ENCODE measurements at regions not wholly inside any gene's neighbourhood (a gene's known extent, or its start where the extent isn't known, plus 50 kb on each side); places are given as distances from the start of the nearest gene placed in this dataset.

DNA sequence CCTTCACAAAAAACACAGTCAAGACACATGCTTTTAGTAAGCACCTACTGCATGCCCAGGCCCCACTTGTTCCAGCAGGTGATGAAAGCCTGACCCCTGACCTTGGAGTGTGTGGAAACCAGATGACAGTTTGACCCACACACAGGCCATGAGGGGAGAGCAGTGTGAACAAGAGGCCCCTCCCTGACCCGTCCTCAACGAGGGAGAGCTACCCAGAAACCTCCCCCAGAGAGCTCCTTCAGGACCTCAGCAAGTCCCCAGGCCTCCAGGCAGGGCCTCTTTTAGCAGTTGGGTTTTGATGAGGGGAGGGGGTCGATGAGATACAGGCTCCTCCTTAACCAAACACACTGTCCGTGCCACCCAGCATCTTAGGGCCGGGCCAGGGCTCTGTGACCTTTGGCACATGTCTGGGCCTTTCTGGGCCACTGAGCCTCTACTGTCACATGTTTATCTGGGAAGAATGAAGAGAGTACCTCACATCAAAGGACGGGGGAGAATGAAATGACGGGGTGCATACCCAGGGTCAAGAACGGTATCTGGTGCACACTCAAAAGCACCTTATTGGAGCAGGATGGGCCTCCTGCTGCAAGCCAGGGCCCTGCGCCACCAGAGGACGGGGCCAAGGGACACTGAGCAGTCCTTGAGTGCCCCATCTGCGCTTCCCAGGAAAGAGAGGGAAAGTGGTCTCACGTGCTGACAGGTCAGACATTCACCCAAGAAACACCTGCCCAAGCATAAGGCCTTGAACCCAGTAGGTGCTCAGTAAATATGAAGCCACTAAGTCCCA is 202.6 kb upstream of the ZMIZ1 start:
- no peaks in the 10 kb centered on the region for H3K36me3 ChIP-seq (ENCODE audit: insufficient read depth, low read length)
- H3K4me3 ChIP-seq, result no peak overlapping the region
- H3K9ac ChIP-seq (ENCODE audit: insufficient read length), result no peak overlapping the region
- no peak for DNase-seq (ENCODE audit: low read depth, low spot score)
- TF ChIP-seq FOXP2 (optimal IDR thresholded peaks at IDR 0.05; ENCODE audit: control extremely low read depth, extremely low read length, insufficient read depth) (no peak), EZH2 (IDR thresholded peaks at IDR 0.05) (no peak), POLR2AphosphoS5 (IDR thresholded peaks at IDR 0.05; ENCODE audit: borderline replicate concordance, low read depth, low read length) (no peak)
- H3K27ac ChIP-seq, result no peak overlapping the region
- H3K9me3 ChIP-seq (ENCODE audit: low read depth, low read length), result no peaks in the 10 kb centered on the region

DNA sequence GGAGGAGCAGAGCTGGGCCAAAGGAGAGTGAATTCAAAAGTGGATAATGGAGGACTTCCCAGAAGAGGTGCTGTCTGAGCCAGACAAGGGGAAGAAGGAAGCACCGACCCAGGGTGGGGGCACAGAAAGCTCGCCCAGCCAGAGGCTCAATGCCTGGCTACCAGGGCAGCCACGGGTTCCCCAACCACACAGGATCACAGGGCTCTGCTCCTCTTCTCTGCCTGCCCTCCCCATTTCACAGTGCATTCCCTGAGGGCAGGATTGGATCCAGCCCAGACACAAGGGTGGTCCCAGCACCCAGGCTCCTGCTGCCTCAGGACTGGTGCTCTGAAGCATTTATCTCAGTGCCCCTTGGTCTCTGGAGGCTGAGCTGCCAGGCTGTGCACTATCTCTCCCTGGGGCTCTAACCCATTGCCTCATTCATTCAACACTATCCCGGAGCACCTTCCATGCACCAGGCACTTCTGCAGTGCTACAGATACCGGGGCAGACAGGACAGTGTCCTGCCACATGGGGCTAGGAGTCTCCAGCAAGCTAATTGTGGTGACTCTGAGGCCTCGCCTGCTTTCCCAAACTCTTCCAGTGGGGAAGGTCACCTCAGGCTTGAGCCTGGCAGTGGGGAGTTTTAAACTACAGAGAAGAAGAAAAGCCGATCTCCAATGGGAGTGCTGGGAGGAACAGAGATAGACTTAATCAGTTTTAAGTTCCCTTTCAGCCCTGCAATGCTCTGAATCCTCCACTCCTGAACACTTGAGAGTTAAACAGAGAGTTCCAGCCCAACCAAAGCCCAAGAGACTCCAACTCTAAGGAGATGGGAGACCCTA is 201.8 kb upstream of the ZMIZ1 start:
- no peak overlapping the region for H3K4me3 ChIP-seq
- no peak overlapping the region for H3K27ac ChIP-seq
- no peak overlapping the region for H3K9ac ChIP-seq (ENCODE audit: insufficient read length)
- H3K36me3 ChIP-seq (ENCODE audit: insufficient read depth, low read length), result no peaks in the 10 kb centered on the region
- DNase-seq (ENCODE audit: low read depth, low spot score), result no peak
- H3K9me3 ChIP-seq (ENCODE audit: low read depth, low read length), result no peaks in the 10 kb centered on the region
- no peak for TF ChIP-seq FOXP2 (optimal IDR thresholded peaks at IDR 0.05; ENCODE audit: control extremely low read depth, extremely low read length, insufficient read depth)
- no peak for TF ChIP-seq POLR2AphosphoS5 (IDR thresholded peaks at IDR 0.05; ENCODE audit: borderline replicate concordance, low read depth, low read length)
- TF ChIP-seq EZH2 (IDR thresholded peaks at IDR 0.05), result no peak

DNA sequence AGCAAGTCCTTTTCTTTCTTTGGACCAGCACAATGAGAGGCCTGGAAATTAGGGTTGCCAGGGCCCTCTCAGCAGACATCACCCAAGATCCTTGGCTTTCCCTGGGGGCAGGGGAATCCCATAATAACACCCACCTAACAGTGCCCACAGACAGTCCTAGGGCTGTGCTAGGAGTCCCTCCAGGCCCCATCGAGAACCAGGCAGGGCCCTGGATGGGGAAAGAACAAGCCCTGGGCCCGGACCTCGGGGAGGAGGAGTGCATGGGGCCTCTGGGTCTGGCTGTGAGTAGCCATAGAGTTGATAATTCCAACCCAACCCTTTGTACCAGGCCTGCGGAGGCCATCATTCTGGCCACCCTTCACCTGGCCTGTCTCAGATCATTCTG is 201.2 kb upstream of the ZMIZ1 start:
- H3K4me3 ChIP-seq, result no peak overlapping the region
- DNase-seq (ENCODE audit: low read depth, low spot score), result no peak
- no peaks in the 10 kb centered on the region for H3K9me3 ChIP-seq (ENCODE audit: low read depth, low read length)
- no peak overlapping the region for H3K9ac ChIP-seq (ENCODE audit: insufficient read length)
- no peak overlapping the region for H3K27ac ChIP-seq
- TF ChIP-seq FOXP2 (optimal IDR thresholded peaks at IDR 0.05; ENCODE audit: control extremely low read depth, extremely low read length, insufficient read depth) (no peak), POLR2AphosphoS5 (IDR thresholded peaks at IDR 0.05; ENCODE audit: borderline replicate concordance, low read depth, low read length) (no peak), EZH2 (IDR thresholded peaks at IDR 0.05) (no peak)
- H3K36me3 ChIP-seq (ENCODE audit: insufficient read depth, low read length), result no peaks in the 10 kb centered on the region

DNA sequence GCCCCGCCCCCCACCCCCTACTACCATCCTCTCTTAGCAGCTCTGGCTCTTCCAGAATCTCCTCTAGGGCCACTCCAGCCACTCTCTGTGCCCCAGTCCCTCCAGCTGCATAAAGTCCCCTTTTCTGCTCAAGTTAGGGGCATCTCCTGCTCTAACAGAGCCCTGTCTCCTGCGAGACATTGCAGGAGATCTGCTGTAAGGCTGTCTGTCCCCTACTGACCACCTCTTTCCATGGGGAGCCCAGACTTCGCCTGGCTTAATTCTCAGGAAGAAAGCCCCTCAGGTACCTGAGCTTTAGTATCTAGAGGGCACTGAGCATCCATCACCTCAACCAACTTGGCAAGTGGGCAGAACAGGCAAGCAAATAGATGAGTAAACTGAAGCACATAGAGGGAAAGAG is 200.7 kb upstream of the ZMIZ1 start:
- TF ChIP-seq FOXP2 (optimal IDR thresholded peaks at IDR 0.05; ENCODE audit: control extremely low read depth, extremely low read length, insufficient read depth) (no peak), EZH2 (IDR thresholded peaks at IDR 0.05) (no peak), POLR2AphosphoS5 (IDR thresholded peaks at IDR 0.05; ENCODE audit: borderline replicate concordance, low read depth, low read length) (no peak)
- H3K9me3 ChIP-seq (ENCODE audit: low read depth, low read length), result no peaks in the 10 kb centered on the region
- no peak overlapping the region for H3K27ac ChIP-seq
- no peak overlapping the region for H3K9ac ChIP-seq (ENCODE audit: insufficient read length)
- DNase-seq (ENCODE audit: low read depth, low spot score), result no peak
- no peaks in the 10 kb centered on the region for H3K36me3 ChIP-seq (ENCODE audit: insufficient read depth, low read length)
- H3K4me3 ChIP-seq, result no peak overlapping the region

DNA sequence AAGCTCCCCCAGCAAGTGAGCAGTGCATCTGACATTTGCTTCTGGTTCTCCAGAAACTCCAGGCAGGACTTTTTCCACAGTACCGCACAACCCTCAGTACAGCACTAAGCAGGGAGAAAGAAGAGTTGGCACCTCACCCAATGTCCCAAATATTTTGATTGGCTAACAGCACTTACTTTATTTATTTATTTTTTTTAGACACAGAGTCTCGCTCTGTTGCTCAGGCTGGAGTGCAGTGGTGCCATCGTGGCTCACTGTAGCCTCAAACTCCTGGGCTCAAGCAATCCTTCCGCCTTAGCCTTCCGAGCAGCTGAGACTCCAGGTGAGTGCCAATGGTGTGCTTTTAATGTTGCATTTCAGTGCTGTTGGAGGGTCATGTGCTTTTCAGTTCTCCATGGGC is 200.3 kb upstream of the ZMIZ1 start:
- no peak for TF ChIP-seq EZH2 (IDR thresholded peaks at IDR 0.05)
- no peak for TF ChIP-seq POLR2AphosphoS5 (IDR thresholded peaks at IDR 0.05; ENCODE audit: borderline replicate concordance, low read depth, low read length)
- no peak for TF ChIP-seq FOXP2 (optimal IDR thresholded peaks at IDR 0.05; ENCODE audit: control extremely low read depth, extremely low read length, insufficient read depth)
- no peak overlapping the region for H3K27ac ChIP-seq
- no peak for DNase-seq (ENCODE audit: low read depth, low spot score)
- no peak overlapping the region for H3K4me3 ChIP-seq
- no peaks in the 10 kb centered on the region for H3K36me3 ChIP-seq (ENCODE audit: insufficient read depth, low read length)
- no peak overlapping the region for H3K9ac ChIP-seq (ENCODE audit: insufficient read length)
- H3K9me3 ChIP-seq (ENCODE audit: low read depth, low read length), result no peaks in the 10 kb centered on the region

DNA sequence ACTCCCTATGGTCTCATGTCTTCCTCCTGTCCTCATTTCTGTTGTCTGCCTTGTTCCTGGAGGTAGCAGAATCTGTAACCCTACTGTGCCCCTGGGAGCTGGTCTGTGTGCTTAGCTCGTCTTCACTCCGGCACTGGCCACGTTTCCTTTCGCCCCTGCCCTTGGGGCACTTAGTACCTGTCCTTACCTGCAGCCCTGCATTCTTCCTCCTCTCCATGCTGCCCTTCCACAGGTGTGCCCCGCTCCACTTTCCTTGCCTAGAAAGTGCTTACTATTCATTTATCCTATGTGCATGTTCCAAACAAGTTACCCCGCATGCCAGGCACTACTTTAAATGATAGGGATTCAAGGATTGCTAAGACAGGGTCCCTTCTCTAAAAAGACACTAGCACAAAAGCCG is 199.9 kb upstream of the ZMIZ1 start:
- no peak for TF ChIP-seq POLR2AphosphoS5 (IDR thresholded peaks at IDR 0.05; ENCODE audit: borderline replicate concordance, low read depth, low read length)
- TF ChIP-seq FOXP2 (optimal IDR thresholded peaks at IDR 0.05; ENCODE audit: control extremely low read depth, extremely low read length, insufficient read depth), result no peak
- TF ChIP-seq EZH2 (IDR thresholded peaks at IDR 0.05), result no peak
- Histone ChIP-seq H3K36me3 (ENCODE audit: insufficient read depth, low read length) (no peaks in the 10 kb centered on the region), H3K9ac (ENCODE audit: insufficient read length) (no peak overlapping the region), H3K4me3 (no peak overlapping the region), H3K9me3 (ENCODE audit: low read depth, low read length) (no peaks in the 10 kb centered on the region), H3K27ac (no peak overlapping the region)
- DNase-seq (ENCODE audit: low read depth, low spot score), result no peak

DNA sequence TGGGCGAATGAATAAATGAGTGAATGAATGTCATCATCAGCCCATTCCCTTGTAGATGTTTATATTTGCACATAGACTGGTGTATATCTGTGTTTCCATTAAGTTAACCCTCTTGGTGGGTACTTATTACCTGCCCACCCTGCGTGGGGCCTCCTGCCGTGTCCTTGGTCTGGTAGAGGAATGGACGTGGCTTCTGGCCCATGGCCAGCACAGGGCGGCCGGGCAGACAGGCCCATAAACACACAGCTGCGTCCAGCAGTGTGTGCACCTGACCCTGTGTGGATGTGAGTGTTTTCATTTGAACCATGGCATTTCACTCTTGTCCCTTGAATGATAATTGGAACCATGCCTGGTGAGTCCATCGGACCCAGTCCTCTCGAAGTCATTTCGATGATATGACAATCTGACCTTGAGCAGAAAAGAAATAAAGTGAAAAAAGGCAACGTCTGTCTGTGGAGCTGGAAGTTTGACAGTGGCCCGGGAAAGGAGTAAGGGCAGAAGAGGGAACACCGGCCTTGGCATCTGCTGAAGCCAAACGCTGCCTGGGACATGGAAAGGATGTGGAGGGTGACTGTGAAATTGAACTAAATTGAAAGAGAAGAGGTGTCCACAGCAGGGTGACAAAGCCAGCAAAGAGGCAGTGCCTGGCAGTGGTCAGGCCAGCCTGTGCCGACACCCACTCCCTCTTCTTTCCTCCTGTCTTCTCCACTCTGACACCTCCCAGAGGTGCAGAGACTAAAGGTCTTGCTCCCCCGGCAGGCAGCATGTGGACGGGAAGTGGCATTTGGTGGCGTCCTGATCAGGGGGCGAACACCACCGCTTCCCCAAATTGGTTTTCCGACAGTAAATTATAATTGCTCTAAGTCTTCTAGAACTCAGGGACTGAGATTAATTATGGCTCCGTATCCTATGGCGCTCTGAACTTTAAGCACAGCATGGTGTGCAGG is 199.0 kb upstream of the ZMIZ1 start:
- H3K9me3 ChIP-seq (ENCODE audit: low read depth, low read length), result no peaks in the 10 kb centered on the region
- H3K27ac ChIP-seq, result no peak overlapping the region
- no peak for DNase-seq (ENCODE audit: low read depth, low spot score)
- H3K4me3 ChIP-seq, result no peak overlapping the region
- no peak for TF ChIP-seq FOXP2 (optimal IDR thresholded peaks at IDR 0.05; ENCODE audit: control extremely low read depth, extremely low read length, insufficient read depth)
- TF ChIP-seq POLR2AphosphoS5 (IDR thresholded peaks at IDR 0.05; ENCODE audit: borderline replicate concordance, low read depth, low read length), result no peak
- TF ChIP-seq EZH2 (IDR thresholded peaks at IDR 0.05), result no peak
- H3K9ac ChIP-seq (ENCODE audit: insufficient read length), result no peak overlapping the region
- no peaks in the 10 kb centered on the region for H3K36me3 ChIP-seq (ENCODE audit: insufficient read depth, low read length)

DNA sequence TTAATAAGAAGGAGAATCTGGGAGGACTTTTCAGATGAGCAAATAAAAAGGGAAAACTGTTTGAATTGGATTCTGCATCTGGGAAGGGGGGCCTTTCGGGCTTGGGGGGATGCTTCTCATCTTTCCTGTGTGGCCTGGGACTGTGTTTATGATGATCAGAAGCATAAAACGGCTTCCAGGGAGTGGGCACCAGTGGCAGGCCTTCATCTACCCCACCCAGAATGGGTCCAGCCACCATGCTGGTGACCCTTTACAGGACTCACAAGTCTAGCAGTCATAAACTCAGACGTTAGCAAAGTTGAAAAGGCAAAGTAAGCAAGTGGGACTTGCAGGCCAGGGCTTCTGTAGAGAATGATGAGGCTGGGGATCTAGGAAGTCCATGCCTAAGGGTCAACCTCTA is 198.3 kb upstream of the ZMIZ1 start:
- H3K9me3 ChIP-seq (ENCODE audit: low read depth, low read length), result no peaks in the 10 kb centered on the region
- no peaks in the 10 kb centered on the region for H3K36me3 ChIP-seq (ENCODE audit: insufficient read depth, low read length)
- no peak for TF ChIP-seq POLR2AphosphoS5 (IDR thresholded peaks at IDR 0.05; ENCODE audit: borderline replicate concordance, low read depth, low read length)
- H3K4me3 ChIP-seq, result no peak overlapping the region
- H3K9ac ChIP-seq (ENCODE audit: insufficient read length), result no peak overlapping the region
- no peak for DNase-seq (ENCODE audit: low read depth, low spot score)
- H3K27ac ChIP-seq, result no peak overlapping the region

All from SK-N-MC (cell line).